Esophagus muscularis mucosa (tissue), 4 donors: ENCODE measurements at regions not wholly inside any gene's neighbourhood (a gene's known extent, or its start where the extent isn't known, plus 50 kb on each side); places are given as distances from the start of the nearest gene placed in this dataset.

Experiments
- EP300 ChIP-seq: sonication (generic); formaldehyde crosslinking; IDR thresholded peaks from one replicate; pipeline ENCODE4 v1.6.1; 2017; ENCODE audit warnings: antibody characterized with exemption
- POLR2A ChIP-seq: fragments of 450-650 bp; IDR thresholded peaks from one replicate; pipeline ENCODE4 v1.6.1; 2017; ENCODE audit warnings: antibody characterized with exemption, moderate library complexity, mild to moderate bottlenecking, low read depth
- POLR2AphosphoS5 ChIP-seq, 2 donors: sonication (generic); formaldehyde crosslinking; IDR thresholded peaks; one replicate each; pipeline ENCODE4 v1.6.1; 2017; ENCODE audit warnings: antibody characterized with exemption in 2 of 2
- TF ChIP-seq, protein P1 (sequence below), 3 experiments: fragments of 200-600 bp in 2 of 3; fragments of 450-650 bp in 1 of 3; sonication (generic) in 2 of 3; IDR thresholded peaks; one replicate each; pipeline ENCODE4 v1.5.1; 2017 to 2019; ENCODE audit warnings: antibody characterized with exemption in 3 of 3, mild to moderate bottlenecking in 2 of 3, moderate library complexity in 1 of 3

DNA sequence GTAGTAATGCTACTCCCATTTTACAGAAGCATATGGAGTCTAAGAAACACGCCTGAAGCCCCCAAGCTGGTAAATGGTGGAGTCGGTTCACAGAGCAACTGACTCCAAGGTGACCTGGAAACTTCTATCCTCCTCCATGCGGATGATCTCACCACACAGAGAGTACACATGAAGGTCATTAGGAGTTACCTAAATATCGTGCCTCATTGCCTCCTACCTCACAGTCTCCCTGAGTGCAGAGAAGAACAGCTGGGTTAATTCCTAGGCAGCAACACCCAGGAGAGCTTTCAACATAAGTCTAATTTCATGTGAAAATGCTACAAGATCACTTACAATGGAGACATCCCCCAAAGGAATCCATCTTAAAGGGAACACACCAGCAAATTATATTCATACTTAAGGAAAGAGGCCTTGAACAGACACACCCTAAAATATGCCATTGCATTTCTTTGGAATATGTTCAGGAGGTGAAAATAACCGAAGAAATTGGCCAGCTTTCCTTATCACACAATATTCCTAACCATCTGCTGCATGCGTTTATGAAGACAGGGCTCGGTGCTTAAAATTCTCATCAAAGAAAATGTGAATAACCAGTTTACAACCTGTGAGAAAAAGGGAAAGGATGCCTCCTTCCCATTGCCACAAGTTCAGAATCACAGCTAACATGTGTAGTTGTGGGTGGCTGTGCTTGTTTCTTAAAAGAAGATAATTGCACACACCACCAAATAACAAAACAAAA is 203.6 kb upstream of the NBEA start:
- TF ChIP-seq, protein P1, sequence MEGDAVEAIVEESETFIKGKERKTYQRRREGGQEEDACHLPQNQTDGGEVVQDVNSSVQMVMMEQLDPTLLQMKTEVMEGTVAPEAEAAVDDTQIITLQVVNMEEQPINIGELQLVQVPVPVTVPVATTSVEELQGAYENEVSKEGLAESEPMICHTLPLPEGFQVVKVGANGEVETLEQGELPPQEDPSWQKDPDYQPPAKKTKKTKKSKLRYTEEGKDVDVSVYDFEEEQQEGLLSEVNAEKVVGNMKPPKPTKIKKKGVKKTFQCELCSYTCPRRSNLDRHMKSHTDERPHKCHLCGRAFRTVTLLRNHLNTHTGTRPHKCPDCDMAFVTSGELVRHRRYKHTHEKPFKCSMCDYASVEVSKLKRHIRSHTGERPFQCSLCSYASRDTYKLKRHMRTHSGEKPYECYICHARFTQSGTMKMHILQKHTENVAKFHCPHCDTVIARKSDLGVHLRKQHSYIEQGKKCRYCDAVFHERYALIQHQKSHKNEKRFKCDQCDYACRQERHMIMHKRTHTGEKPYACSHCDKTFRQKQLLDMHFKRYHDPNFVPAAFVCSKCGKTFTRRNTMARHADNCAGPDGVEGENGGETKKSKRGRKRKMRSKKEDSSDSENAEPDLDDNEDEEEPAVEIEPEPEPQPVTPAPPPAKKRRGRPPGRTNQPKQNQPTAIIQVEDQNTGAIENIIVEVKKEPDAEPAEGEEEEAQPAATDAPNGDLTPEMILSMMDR (IDR thresholded peaks at IDR 0.05) = no peak
- no peak for TF ChIP-seq POLR2A
- no peak for TF ChIP-seq POLR2AphosphoS5 (IDR thresholded peaks at IDR 0.05)
- TF ChIP-seq EP300 = no peak
